GM12878 (cell line): ENCODE measurements at regions not wholly inside any gene's neighbourhood (a gene's known extent, or its start where the extent isn't known, plus 50 kb on each side); places are given as distances from the start of the nearest gene placed in this dataset.

Experiments
- ATAC-seq: fragments of 200-7000 bp; cut with Tn5 transposase; 3 replicates; pipeline ENCODE4 v1.9.1; 2020; ENCODE audit warnings: mild to moderate bottlenecking, moderate library complexity
- BruUV-seq: library from RNA; stranded (reverse); fragments of 400-500 nt; replicated peaks from 2 replicates; lab custom pipeline; 2021; lab: Mats Ljungman, UMichigan
- CTCF ChIA-PET: fragments of 300-600 bp; sonication (Branson Sonifier 250); formaldehyde crosslinking; extraction: SDS; loops from one replicate; lab custom pipeline; 2021; ENCODE audit warnings: inconsistent platforms; lab: Yijun Ruan, JAX
- POLR2A ChIA-PET: fragments of 350-600 bp; formaldehyde crosslinking; extraction: SDS; loops from one replicate; lab custom pipeline; 2021; ENCODE audit warnings: inconsistent platforms; lab: Charles Lee
- RAD21 ChIA-PET: fragments of 300-600 bp; sonication (Branson Sonifier 250); formaldehyde crosslinking; loops from one replicate; lab custom pipeline; 2023; ENCODE audit warnings: antibody characterized with exemption; ENCODE audit not compliant: unreplicated experiment; lab: Charles Lee
- SMC1A ChIA-PET: fragments of 300-600 bp; sonication (Branson Sonifier 250); formaldehyde crosslinking; loops from one replicate; lab custom pipeline; 2023; ENCODE audit not compliant: unreplicated experiment, uncharacterized antibody; lab: Charles Lee
- DNase-seq: peaks from one replicate; pipeline ENCODE4 v3.0.0-alpha.2; 2011; ENCODE audit warnings: low read depth, low spot score
- FAIRE-seq: peaks from 3 replicates; lab custom pipeline; 2011; peaks lifted over from hg19 to GRCh38; lab: Jason Lieb, UNC
- H2AFZ ChIP-seq: 2 replicates; pipeline ENCODE4 v1.6.0; 2011; ENCODE audit warnings: low read depth, low read length, control low read depth; ENCODE audit not compliant: control insufficient read depth
- H3K27ac ChIP-seq: 2 replicates; pipeline ENCODE4 v1.5.1; 2011; ENCODE audit warnings: control low read depth; ENCODE audit not compliant: control insufficient read depth, insufficient read depth
- H3K27me3 ChIP-seq, 2 experiments: replicated peaks in 1 of 2; 2 replicates each; pipeline versions ENCODE4 v1.6.0 to v1.6.1; 2011; ENCODE audit warnings: low read length in 1 of 2; ENCODE audit not compliant: control insufficient read depth in 2 of 2, insufficient read depth in 2 of 2
- H3K36me3 ChIP-seq, 2 experiments: 2 replicates each; pipeline ENCODE4 v1.5.1; 2011; ENCODE audit warnings: low read length in 1 of 2; ENCODE audit not compliant: control insufficient read depth in 2 of 2, insufficient read depth in 2 of 2
- H3K4me1 ChIP-seq: 2 replicates; pipeline ENCODE4 v1.6.1; 2011; ENCODE audit warnings: mild to moderate bottlenecking, low read length, moderate library complexity, mixed read lengths; ENCODE audit not compliant: control insufficient read depth, insufficient read depth
- H3K4me2 ChIP-seq: 2 replicates; pipeline ENCODE4 v1.6.0; 2011; ENCODE audit warnings: control low read depth; ENCODE audit not compliant: control insufficient read depth, insufficient read depth
- H3K4me3 ChIP-seq: fragments of 200-600 bp; sonication (generic); 2 replicates; pipeline ENCODE4 v1.5.1; 2016
- H3K79me2 ChIP-seq: 2 replicates; pipeline ENCODE4 v1.6.0; 2011; ENCODE audit warnings: low read length; ENCODE audit not compliant: control insufficient read depth, insufficient read depth
- H3K9ac ChIP-seq: 2 replicates; pipeline ENCODE4 v1.8.0; 2011; ENCODE audit warnings: low read length, control low read depth, mixed read lengths; ENCODE audit not compliant: control insufficient read depth, insufficient read depth
- H3K9me3 ChIP-seq: replicated peaks from 3 replicates; pipeline ENCODE4 v1.5.1; 2011; ENCODE audit warnings: mild to moderate bottlenecking, low read length; ENCODE audit not compliant: control insufficient read depth, insufficient read depth
- H4K20me1 ChIP-seq: 2 replicates; pipeline ENCODE4 v1.6.0; 2011; ENCODE audit not compliant: control insufficient read depth, insufficient read depth
- CBFB ChIP-seq: IDR thresholded peaks from 2 replicates; pipeline ENCODE4 v1.6.1; 2016; ENCODE audit warnings: antibody characterized with exemption, low read depth
- CEBPZ ChIP-seq: fragments of 150-350 bp; IDR thresholded peaks from 2 replicates; pipeline ENCODE4 v1.6.1; 2016; ENCODE audit warnings: low read depth, low read length
- EED ChIP-seq: sonication (generic); IDR thresholded peaks from 2 replicates; pipeline ENCODE4 v1.6.1; 2016; ENCODE audit warnings: antibody characterized with exemption, low read depth
- EGR1 ChIP-seq, 2 experiments: IDR thresholded peaks; 1 replicate in 1 of 2; 2 replicates in 1 of 2; pipeline ENCODE4 v1.6.1; 2011 to 2012; ENCODE audit warnings: low read depth in 2 of 2, low read length in 2 of 2, borderline replicate concordance in 1 of 2, mild to moderate bottlenecking in 1 of 2, moderate library complexity in 1 of 2
- FOS ChIP-seq: IDR thresholded peaks from 3 replicates; pipeline ENCODE4 v1.6.1; 2011; ENCODE audit warnings: borderline replicate concordance; ENCODE audit not compliant: insufficient read length; ENCODE audit errors: extremely low read depth
- HDAC6 ChIP-seq: fragments of 200-600 bp; sonication (generic); IDR thresholded peaks from one replicate; pipeline ENCODE4 v1.8.0; 2017; ENCODE audit warnings: antibody characterized with exemption; ENCODE audit not compliant: unreplicated experiment
- JUNB ChIP-seq: IDR thresholded peaks from 2 replicates; pipeline ENCODE4 v1.6.1; 2016; ENCODE audit warnings: antibody characterized with exemption, mild to moderate bottlenecking
- LARP7 ChIP-seq: fragments of 450-650 bp; IDR thresholded peaks from 2 replicates; pipeline ENCODE4 v1.6.1; 2017; ENCODE audit warnings: mild to moderate bottlenecking
- MXI1 ChIP-seq: fragments of 150-350 bp; IDR thresholded peaks from 2 replicates; pipeline ENCODE4 v1.6.1; 2011; ENCODE audit warnings: low read depth, mild to moderate bottlenecking, inconsistent platforms, low read length, improper control_type of control experiment
- MYC ChIP-seq: IDR thresholded peaks from 2 replicates; pipeline ENCODE4 v1.6.1; 2011; ENCODE audit warnings: mild to moderate bottlenecking, low read length, moderate library complexity, inconsistent platforms; ENCODE audit not compliant: insufficient read depth, insufficient replicate concordance, insufficient read length, severe bottlenecking
- NKRF ChIP-seq: fragments of 450-650 bp; conservative IDR thresholded peaks from 2 replicates; pipeline ENCODE4 v1.6.1; 2017; ENCODE audit warnings: mild to moderate bottlenecking, moderate library complexity
- REST ChIP-seq: IDR thresholded peaks from 2 replicates; pipeline ENCODE4 v1.6.1; 2012; ENCODE audit warnings: mild to moderate bottlenecking, low read depth, low read length
- SRF ChIP-seq, 2 experiments: IDR thresholded peaks; 2 replicates each; pipeline ENCODE4 v1.6.1; 2011; ENCODE audit warnings: low read depth in 2 of 2, low read length in 2 of 2, mild to moderate bottlenecking in 1 of 2, moderate library complexity in 1 of 2
- TCF3 ChIP-seq: IDR thresholded peaks from 2 replicates; pipeline ENCODE4 v1.6.1; 2012; ENCODE audit warnings: low read depth, mild to moderate bottlenecking, low read length, borderline replicate concordance; ENCODE audit not compliant: insufficient read depth
- ZZZ3 ChIP-seq: IDR thresholded peaks from 2 replicates; pipeline ENCODE4 v1.6.1; 2011; ENCODE audit warnings: low read depth; ENCODE audit not compliant: control insufficient read depth, insufficient read length
- in situ Hi-C: fragments of 300-500 bp; cut with MboI; formaldehyde crosslinking; loops from 9 replicates; pipeline ENCODE4 v1.14.3; 2018; ENCODE audit warnings: mixed read lengths
- intact Hi-C: fragments of 100-400 bp; cut with micrococcal nuclease; formaldehyde crosslinking; loops from one replicate; pipeline ENCODE4 v1.14.2; 2022; ENCODE audit not compliant: unreplicated experiment

GRCh38 chr6:71028877-71029252, 72.0 kb upstream of the B3GAT2 start (continued):
- TF ChIP-seq REST: no peak

GRCh38 chr6:71029555-71029954, 72.7 kb upstream of the B3GAT2 start:
- no peaks in the 10 kb centered on the region for H3K79me2 ChIP-seq
- no peaks in the 10 kb centered on the region for H3K36me3 ChIP-seq
- no peak overlapping the region for H2AFZ ChIP-seq
- no peak overlapping the region for H3K27ac ChIP-seq
- in situ Hi-C loops (no loop called here), intact Hi-C loops (no loop called here)
- TF ChIP-seq HDAC6: no peak
- TF ChIP-seq ZZZ3: no peak
- no peak for TF ChIP-seq LARP7
- TF ChIP-seq SRF (IDR thresholded peaks at IDR 0.05; ENCODE audit: low read depth in 2 of 2, low read length in 2 of 2): no peak
- TF ChIP-seq MYC: no peak
- TF ChIP-seq NKRF: no peak
- no peak for TF ChIP-seq EED
- TF ChIP-seq TCF3: no peak
- TF ChIP-seq EGR1 (IDR thresholded peaks at IDR 0.05; ENCODE audit: borderline replicate concordance in 1 of 2, low read depth in 2 of 2, low read length in 2 of 2): no peak
- no peak for TF ChIP-seq CEBPZ
- no peak for TF ChIP-seq FOS
- TF ChIP-seq CBFB: no peak
- no peak for TF ChIP-seq MXI1
- TF ChIP-seq JUNB: no peak
- CTCF ChIA-PET: interaction anchor here (0.6 kb wide), 1 partner anchor 1342 kb away, joined by 3 read pairs; no protein-coding TSS in a partner anchor
- BruUV-seq: no TSS peak
- H3K9me3 ChIP-seq: no peaks in the 10 kb centered on the region
- RAD21 ChIA-PET: no interaction called here
- DNase-seq: no peak
- no peak overlapping the region for H3K9ac ChIP-seq
- no peak for FAIRE-seq
- POLR2A ChIA-PET: no interaction called here
- H3K27me3 ChIP-seq: no peaks in the 10 kb centered on the region; a peak in 1 of 4 replicates
- H3K4me1 ChIP-seq: no peaks in the 10 kb centered on the region
- no peak overlapping the region for H3K4me3 ChIP-seq
- no peak overlapping the region for H3K4me2 ChIP-seq
- H4K20me1 ChIP-seq: no peaks in the 10 kb centered on the region
- no peak for ATAC-seq
- SMC1A ChIA-PET: no interaction called here
